ENCODE measurements at regions not wholly inside any gene's neighbourhood (a gene's known extent, or its start where the extent isn't known, plus 50 kb on each side); places are given as distances from the start of the nearest gene placed in this dataset.

- TF ChIP-seq CTCF (conservative IDR thresholded peaks at IDR 0.05) = no peak
- TF ChIP-seq ZFX (IDR thresholded peaks at IDR 0.05) = no peak
Measured at GRCh38 chr16:77033516-77033915, 157.5 kb upstream of the MON1B start.
